IMR-90 (cell line): ENCODE measurements at regions not wholly inside any gene's neighbourhood (a gene's known extent, or its start where the extent isn't known, plus 50 kb on each side); places are given as distances from the start of the nearest gene placed in this dataset.

Source experiments
- ATAC-seq: fragments of 200-7000 bp; cut with Tn5 transposase; 2 replicates; pipeline ENCODE4 v1.9.1; 2020; ENCODE audit warnings: low read depth, mild to moderate bottlenecking, moderate library complexity
- BruUV-seq: library from RNA; stranded (reverse); fragments of 400-500 nt; replicated peaks from 2 replicates; lab custom pipeline; 2021; lab: Mats Ljungman, UMichigan
- CTCF ChIA-PET: fragments of 300-600 bp; formaldehyde crosslinking; extraction: SDS; loops from one replicate; lab custom pipeline; 2021; ENCODE audit warnings: antibody characterized with exemption; lab: Yijun Ruan, JAX
- POLR2A ChIA-PET: fragments of 300-600 bp; sonication (Branson Sonifier 250); formaldehyde crosslinking; loops from one replicate; lab custom pipeline; 2022; ENCODE audit warnings: antibody characterized with exemption; ENCODE audit not compliant: unreplicated experiment; lab: Charles Lee
- DNase-seq: peaks from one replicate; pipeline ENCODE4 v3.0.0; 2013
- H2AFZ ChIP-seq: replicated peaks from 2 replicates; pipeline ENCODE3; 2013; ENCODE audit warnings: low read length, mild to moderate bottlenecking; ENCODE audit not compliant: poor library complexity
- H2AK5ac ChIP-seq: 2 replicates; pipeline ENCODE4 v1.6.1; 2013; ENCODE audit warnings: low read depth, low read length, inconsistent platforms
- H2AK9ac ChIP-seq: replicated peaks from 2 replicates; pipeline ENCODE3; 2013; ENCODE audit warnings: mild to moderate bottlenecking, low read depth, low read length, moderate library complexity; ENCODE audit not compliant: poor library complexity
- H2BK120ac ChIP-seq: 2 replicates; pipeline ENCODE4 v1.6.1; 2013; ENCODE audit warnings: low read depth, low read length, inconsistent platforms
- H2BK15ac ChIP-seq: 3 replicates; pipeline ENCODE4 v1.6.1; 2013; ENCODE audit warnings: low read depth, low read length, inconsistent platforms
- H2BK20ac ChIP-seq: 2 replicates; pipeline ENCODE4 v1.6.1; 2013; ENCODE audit warnings: low read depth, mild to moderate bottlenecking, inconsistent platforms, low read length, moderate library complexity
- H2BK5ac ChIP-seq: 2 replicates; pipeline ENCODE4 v1.6.1; 2013; ENCODE audit warnings: mild to moderate bottlenecking, low read depth, low read length, inconsistent platforms; ENCODE audit not compliant: poor library complexity, severe bottlenecking
- H3K14ac ChIP-seq: replicated peaks from 2 replicates; pipeline ENCODE4 v1.6.1; 2013; ENCODE audit warnings: low read depth, low read length, inconsistent platforms
- H3K18ac ChIP-seq: 2 replicates; pipeline ENCODE4 v1.6.1; 2013; ENCODE audit warnings: low read depth, low read length, control low read depth
- H3K23ac ChIP-seq: 2 replicates; pipeline ENCODE4 v1.6.1; 2013; ENCODE audit warnings: low read depth, low read length, inconsistent platforms
- H3K27ac ChIP-seq: 2 replicates; pipeline ENCODE4 v1.5.1; 2013; ENCODE audit warnings: mild to moderate bottlenecking, control low read depth, low read length; ENCODE audit not compliant: insufficient read depth
- H3K27me3 ChIP-seq: 2 replicates; pipeline ENCODE4 v1.6.1; 2013; ENCODE audit warnings: low read length; ENCODE audit not compliant: control insufficient read depth, insufficient read depth
- H3K36me3 ChIP-seq: 2 replicates; pipeline ENCODE4 v1.6.1; 2013; ENCODE audit warnings: low read length, mixed read lengths; ENCODE audit not compliant: control insufficient read depth, insufficient read depth
- H3K4ac ChIP-seq: 2 replicates; pipeline ENCODE4 v1.6.1; 2013; ENCODE audit warnings: low read depth, low read length, inconsistent platforms
- H3K4me1 ChIP-seq: 2 replicates; pipeline ENCODE4 v1.6.1; 2013; ENCODE audit warnings: low read length, mixed read lengths; ENCODE audit not compliant: control insufficient read depth, insufficient read depth
- H3K4me2 ChIP-seq: 2 replicates; pipeline ENCODE4 v1.6.1; 2013; ENCODE audit warnings: low read depth, mild to moderate bottlenecking, control low read depth, low read length, moderate library complexity
- H3K4me3 ChIP-seq: 2 replicates; pipeline ENCODE4 v1.5.1; 2013; ENCODE audit warnings: low read depth, mild to moderate bottlenecking, control low read depth, low read length, moderate library complexity; ENCODE audit not compliant: insufficient read depth
- H3K56ac ChIP-seq: 2 replicates; pipeline ENCODE4 v1.6.1; 2013; ENCODE audit warnings: low read length, inconsistent platforms; ENCODE audit not compliant: insufficient read depth; ENCODE audit errors: extremely low read depth
- H3K79me1 ChIP-seq, 2 experiments: 2 replicates each; pipeline ENCODE4 v1.6.1; 2013; ENCODE audit warnings: low read length in 2 of 2, inconsistent platforms in 1 of 2, low read depth in 1 of 2
- H3K9ac ChIP-seq: 2 replicates; pipeline ENCODE4 v1.6.1; 2013; ENCODE audit warnings: low read depth, low read length, control low read depth
- H3K9me1 ChIP-seq: 2 replicates; pipeline ENCODE4 v1.6.1; 2013; ENCODE audit warnings: low read length, inconsistent platforms; ENCODE audit not compliant: insufficient read depth
- H3K9me3 ChIP-seq: 2 replicates; pipeline ENCODE4 v1.6.1; 2013; ENCODE audit warnings: low read length; ENCODE audit not compliant: control insufficient read depth, insufficient read depth
- H4K20me1 ChIP-seq: 2 replicates; pipeline ENCODE4 v1.6.1; 2013; ENCODE audit warnings: low read length, inconsistent platforms; ENCODE audit not compliant: insufficient read depth
- H4K5ac ChIP-seq: 2 replicates; pipeline ENCODE4 v1.6.1; 2013; ENCODE audit warnings: mild to moderate bottlenecking, low read depth, low read length, control low read depth
- H4K8ac ChIP-seq, 2 experiments: 2 replicates each; pipeline ENCODE4 v1.6.1; 2013; ENCODE audit warnings: low read depth in 2 of 2, low read length in 2 of 2, control low read depth in 1 of 2, inconsistent platforms in 1 of 2
- H4K91ac ChIP-seq: 2 replicates; pipeline ENCODE4 v1.6.1; 2013; ENCODE audit warnings: low read depth, low read length, inconsistent platforms; ENCODE audit not compliant: insufficient read depth
- BHLHE40 ChIP-seq: fragments of 150-350 bp; IDR thresholded peaks from 2 replicates; pipeline ENCODE4 v1.6.1; 2016; ENCODE audit warnings: mild to moderate bottlenecking, low read depth, low read length
- CHD1 ChIP-seq: IDR thresholded peaks from 2 replicates; pipeline ENCODE4 v1.6.1; 2012; ENCODE audit warnings: low read depth, low read length, improper control_type of control experiment
- MAFK ChIP-seq: IDR thresholded peaks from 2 replicates; pipeline ENCODE4 v1.6.1; 2012; ENCODE audit warnings: low read depth, low read length, improper control_type of control experiment
- MAZ ChIP-seq: IDR thresholded peaks from 2 replicates; pipeline ENCODE4 v1.6.1; 2012; ENCODE audit warnings: low read depth, mild to moderate bottlenecking, low read length, improper control_type of control experiment, moderate library complexity, borderline replicate concordance
- MXI1 ChIP-seq: IDR thresholded peaks from 2 replicates; pipeline ENCODE4 v1.6.1; 2012; ENCODE audit warnings: low read depth, mild to moderate bottlenecking, low read length, moderate library complexity, borderline replicate concordance
- POLR2A ChIP-seq: IDR thresholded peaks from 2 replicates; pipeline ENCODE4 v1.6.1; 2012; ENCODE audit warnings: mild to moderate bottlenecking, low read depth, low read length
- RAD21 ChIP-seq: IDR thresholded peaks from 2 replicates; pipeline ENCODE4 v1.6.1; 2012; ENCODE audit warnings: low read length, improper control_type of control experiment
- RCOR1 ChIP-seq: IDR thresholded peaks from 2 replicates; pipeline ENCODE4 v1.6.1; 2012; ENCODE audit warnings: mild to moderate bottlenecking, low read length, improper control_type of control experiment; ENCODE audit not compliant: insufficient replicate concordance
- RFX5 ChIP-seq: IDR thresholded peaks from 2 replicates; pipeline ENCODE4 v1.8.0; 2012; ENCODE audit warnings: low read depth, mild to moderate bottlenecking, low read length, moderate library complexity
- SMC3 ChIP-seq: fragments of 150-350 bp; IDR thresholded peaks from 2 replicates; pipeline ENCODE4 v1.6.1; 2016; ENCODE audit warnings: low read depth, mild to moderate bottlenecking, antibody characterized with exemption, low read length, moderate library complexity
- USF2 ChIP-seq: fragments of 150-350 bp; IDR thresholded peaks from 2 replicates; pipeline ENCODE4 v1.6.1; 2017; ENCODE audit warnings: mild to moderate bottlenecking, antibody characterized with exemption, low read length, low read depth
- WGBS, 2 experiments: methylation state at CpG; one replicate each; pipeline versions ENCODE4 v1.1.5 to v1.1.7; 2013; ENCODE audit warnings: missing lambda C conversion rate in 2 of 2; ENCODE audit not compliant: insufficient read length in 1 of 2; ENCODE audit errors: extremely low coverage in 2 of 2; 5-methylcytosine and 5-hydroxymethylcytosine counted together
- dilution Hi-C: fragments of 300-500 bp; cut with HindIII; formaldehyde crosslinking; loops from one replicate; pipeline ENCODE4 v1.14.3; 2018; ENCODE audit warnings: low sequenced_read_pairs; ENCODE audit not compliant: unreplicated experiment
- in situ Hi-C: fragments of 300-500 bp; cut with MboI; formaldehyde crosslinking; loops from 3 replicates; pipeline ENCODE4 v1.14.3; 2019; ENCODE audit warnings: low sequenced_read_pairs, inconsistent platforms, mixed read lengths
- intact Hi-C: fragments of 100-400 bp; cut with micrococcal nuclease; formaldehyde crosslinking; loops from 2 replicates; pipeline ENCODE4 v1.10.0; 2022

GRCh38 chr2:226559536-226559935 is 240.1 kb downstream of the IRS1 start:
- intact Hi-C loops (no loop called here), in situ Hi-C loops (no loop called here), dilution Hi-C loops (no loop called here)
- TF ChIP-seq POLR2A, result no peak
- TF ChIP-seq BHLHE40, result no peak
- TF ChIP-seq CHD1, result no peak
- TF ChIP-seq MAFK, result no peak
- no peak for TF ChIP-seq RCOR1
- no peak for TF ChIP-seq USF2
- TF ChIP-seq RAD21, result no peak
- no peak for TF ChIP-seq RFX5
- no peak for TF ChIP-seq MAZ
- no peak for TF ChIP-seq MXI1
- TF ChIP-seq SMC3, result no peak
- Histone ChIP-seq H2BK5ac (no peak overlapping the region), H3K27me3 (no peaks in the 10 kb centered on the region), H4K8ac (no peak overlapping the region), H2BK20ac (no peak overlapping the region), H2AK5ac (no peak overlapping the region), H3K9me1 (no peaks in the 10 kb centered on the region), H3K4me3 (no peak overlapping the region), H3K36me3 (no peaks in the 10 kb centered on the region), H4K20me1 (no peaks in the 10 kb centered on the region), H2AFZ (no peak overlapping the region), H3K14ac (no peak overlapping the region), H4K91ac (no peak overlapping the region), H3K4ac (no peak overlapping the region), H3K56ac (no peak overlapping the region), H2BK15ac (no peak overlapping the region), H2BK120ac (no peak overlapping the region), H3K23ac (no peak overlapping the region), H3K9me3 (no peaks in the 10 kb centered on the region), H2AK9ac (no peak overlapping the region), H3K79me1 (no peaks in the 10 kb centered on the region), H3K4me1 (peaks cover 2% of the 10 kb centered on the region; the same call in 1 of the 2 replicates), H3K27ac (no peak overlapping the region), H3K18ac (no peak overlapping the region), H3K4me2 (no peak overlapping the region), H3K9ac (no peak overlapping the region), H4K5ac (no peak overlapping the region)
- ATAC-seq (no peak), DNase-seq (no peak)
- POLR2A ChIA-PET, result no interaction called here
- CTCF ChIA-PET, result no interaction called here
- no TSS peak for BruUV-seq
- no CpG with 5 or more reads among the region's 2 CpGs for WGBS, 2 experiments
